Esophagus squamous epithelium (tissue), 5 donors: ENCODE measurements at regions not wholly inside any gene's neighbourhood (a gene's known extent, or its start where the extent isn't known, plus 50 kb on each side); places are given as distances from the start of the nearest gene placed in this dataset.
A peak's percentile ranks its signal among the peaks of the same experiment; 100 is the strongest.

ENCODE experiments used
- DNase-seq: peaks from one replicate; lab custom pipeline; 2025; lab: John Stamatoyannopoulos, UW
- H3K27ac ChIP-seq, 4 donors: fragments of 200-600 bp; sonication (generic); one replicate each; pipeline ENCODE4 v1.5.1; 2016 to 2019; ENCODE audit warnings: mild to moderate bottlenecking in 1 of 4
- H3K27me3 ChIP-seq, 4 donors: fragments of 200-600 bp; sonication (generic); 1 replicate in 3 of 4; 2 replicates in 1 of 4; pipeline versions ENCODE4 v1.5.1 to v1.6.0; 2017 to 2021; ENCODE audit warnings: antibody characterized with exemption in 1 of 4
- H3K36me3 ChIP-seq, 3 donors: fragments of 200-600 bp; sonication (generic); one replicate each; pipeline ENCODE4 v1.5.1; 2016 to 2019
- H3K4me1 ChIP-seq, 3 donors: fragments of 200-600 bp; sonication (generic); one replicate each; pipeline ENCODE4 v1.5.1; 2017 to 2019
- H3K4me3 ChIP-seq, 4 donors: fragments of 200-600 bp; sonication (generic); 1 replicate in 3 of 4; 2 replicates in 1 of 4; pipeline ENCODE4 v1.5.1; 2016 to 2019; ENCODE audit warnings: mild to moderate bottlenecking in 2 of 4, moderate library complexity in 1 of 4
- H3K9me3 ChIP-seq, 3 donors: fragments of 200-600 bp; sonication (generic); one replicate each; pipeline ENCODE4 v1.5.1; 2016 to 2019
- POLR2A ChIP-seq, 4 donors: fragments of 450-650 bp; IDR thresholded peaks; one replicate each; pipeline ENCODE4 v1.6.1; 2017; ENCODE audit warnings: antibody characterized with exemption in 4 of 4, mild to moderate bottlenecking in 4 of 4, moderate library complexity in 3 of 4
- WGBS, 2 donors: methylation state at CpG; one replicate each; pipeline ENCODE4 v1.1.5; 2018; 5-methylcytosine and 5-hydroxymethylcytosine counted together
- intact Hi-C: fragments of 100-400 bp; cut with DNase I; formaldehyde crosslinking; loops from one replicate; pipeline ENCODE4 v1.15.0; 2022
- TF ChIP-seq, protein P1 (sequence below), 6 experiments: fragments of 450-650 bp in 4 of 6; fragments of 200-600 bp in 2 of 6; sonication (generic) in 2 of 6; IDR thresholded peaks; one replicate each; pipeline ENCODE4 v1.5.1; 2016 to 2019; ENCODE audit warnings: antibody characterized with exemption in 6 of 6, mild to moderate bottlenecking in 4 of 6, moderate library complexity in 4 of 6
- donor health status: DM: yes; HTN: yes; CAD: no.

DNA sequence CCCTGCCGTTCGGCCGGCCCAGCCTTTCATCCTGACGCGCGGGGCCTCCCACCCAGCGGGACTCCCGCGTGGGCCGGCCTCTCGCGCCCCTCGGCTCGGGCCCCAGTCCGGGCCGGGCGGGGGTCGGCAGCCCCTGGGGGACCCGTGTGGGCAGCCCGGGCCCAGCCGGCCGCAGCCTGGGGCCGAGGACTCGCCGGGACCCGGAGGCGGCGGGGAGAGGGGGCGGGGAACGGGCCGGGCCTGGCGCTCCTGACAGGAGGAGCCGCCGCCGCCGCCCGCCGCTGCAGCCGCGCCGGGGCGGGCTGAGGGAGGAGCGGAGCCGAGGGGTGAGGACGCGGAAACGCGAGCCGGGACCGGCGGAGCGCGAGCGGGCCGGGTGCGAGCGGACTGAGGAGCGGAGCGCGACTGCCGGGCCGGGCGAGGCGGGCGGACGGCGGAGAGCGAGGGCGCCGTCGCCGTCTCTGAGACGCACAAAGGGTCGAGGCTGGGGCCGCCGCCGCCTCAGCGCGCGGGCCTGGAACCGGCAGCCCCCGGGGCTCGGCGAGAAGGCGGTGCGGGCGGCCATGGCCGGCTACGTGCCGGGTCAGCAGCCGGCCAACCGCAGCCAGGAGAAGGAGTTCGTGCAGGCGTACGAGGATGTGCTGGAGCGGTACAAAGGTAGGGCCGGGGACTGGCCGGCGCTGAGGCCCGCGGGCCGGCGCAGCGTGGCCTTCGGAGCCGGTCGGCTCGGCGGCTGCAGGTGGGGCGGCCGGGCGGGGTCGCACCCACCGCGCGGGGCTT is 79.1 kb downstream of the NDUFS5 start:
- WGBS, 2 donors: no CpG with 5 or more reads among the region's 116 CpGs
- H3K36me3 ChIP-seq: no peaks in the 10 kb centered on the region
- no peaks in the 10 kb centered on the region for H3K27me3 ChIP-seq
- TF ChIP-seq, protein P1, sequence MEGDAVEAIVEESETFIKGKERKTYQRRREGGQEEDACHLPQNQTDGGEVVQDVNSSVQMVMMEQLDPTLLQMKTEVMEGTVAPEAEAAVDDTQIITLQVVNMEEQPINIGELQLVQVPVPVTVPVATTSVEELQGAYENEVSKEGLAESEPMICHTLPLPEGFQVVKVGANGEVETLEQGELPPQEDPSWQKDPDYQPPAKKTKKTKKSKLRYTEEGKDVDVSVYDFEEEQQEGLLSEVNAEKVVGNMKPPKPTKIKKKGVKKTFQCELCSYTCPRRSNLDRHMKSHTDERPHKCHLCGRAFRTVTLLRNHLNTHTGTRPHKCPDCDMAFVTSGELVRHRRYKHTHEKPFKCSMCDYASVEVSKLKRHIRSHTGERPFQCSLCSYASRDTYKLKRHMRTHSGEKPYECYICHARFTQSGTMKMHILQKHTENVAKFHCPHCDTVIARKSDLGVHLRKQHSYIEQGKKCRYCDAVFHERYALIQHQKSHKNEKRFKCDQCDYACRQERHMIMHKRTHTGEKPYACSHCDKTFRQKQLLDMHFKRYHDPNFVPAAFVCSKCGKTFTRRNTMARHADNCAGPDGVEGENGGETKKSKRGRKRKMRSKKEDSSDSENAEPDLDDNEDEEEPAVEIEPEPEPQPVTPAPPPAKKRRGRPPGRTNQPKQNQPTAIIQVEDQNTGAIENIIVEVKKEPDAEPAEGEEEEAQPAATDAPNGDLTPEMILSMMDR (IDR thresholded peaks at IDR 0.05): no peak
- peak in 2 of 4 donors; percentile 78 to 88 for TF ChIP-seq POLR2A (IDR thresholded peaks at IDR 0.05)
- peaks cover 34 to 74% (median 43%) of the 10 kb centered on the region in 3 donors for H3K4me1 ChIP-seq
- peak overlapping the region; percentile 94 to 97 (median 96) for H3K27ac ChIP-seq
- no peak for DNase-seq
- H3K9me3 ChIP-seq: no peaks in the 10 kb centered on the region
- H3K4me3 ChIP-seq: peak overlapping the region; percentile 81 to 99 (median 96)
- intact Hi-C loops: loop anchor here (5.0 kb wide), 1 partner anchor 87 kb away; no protein-coding TSS in a partner anchor

DNA sequence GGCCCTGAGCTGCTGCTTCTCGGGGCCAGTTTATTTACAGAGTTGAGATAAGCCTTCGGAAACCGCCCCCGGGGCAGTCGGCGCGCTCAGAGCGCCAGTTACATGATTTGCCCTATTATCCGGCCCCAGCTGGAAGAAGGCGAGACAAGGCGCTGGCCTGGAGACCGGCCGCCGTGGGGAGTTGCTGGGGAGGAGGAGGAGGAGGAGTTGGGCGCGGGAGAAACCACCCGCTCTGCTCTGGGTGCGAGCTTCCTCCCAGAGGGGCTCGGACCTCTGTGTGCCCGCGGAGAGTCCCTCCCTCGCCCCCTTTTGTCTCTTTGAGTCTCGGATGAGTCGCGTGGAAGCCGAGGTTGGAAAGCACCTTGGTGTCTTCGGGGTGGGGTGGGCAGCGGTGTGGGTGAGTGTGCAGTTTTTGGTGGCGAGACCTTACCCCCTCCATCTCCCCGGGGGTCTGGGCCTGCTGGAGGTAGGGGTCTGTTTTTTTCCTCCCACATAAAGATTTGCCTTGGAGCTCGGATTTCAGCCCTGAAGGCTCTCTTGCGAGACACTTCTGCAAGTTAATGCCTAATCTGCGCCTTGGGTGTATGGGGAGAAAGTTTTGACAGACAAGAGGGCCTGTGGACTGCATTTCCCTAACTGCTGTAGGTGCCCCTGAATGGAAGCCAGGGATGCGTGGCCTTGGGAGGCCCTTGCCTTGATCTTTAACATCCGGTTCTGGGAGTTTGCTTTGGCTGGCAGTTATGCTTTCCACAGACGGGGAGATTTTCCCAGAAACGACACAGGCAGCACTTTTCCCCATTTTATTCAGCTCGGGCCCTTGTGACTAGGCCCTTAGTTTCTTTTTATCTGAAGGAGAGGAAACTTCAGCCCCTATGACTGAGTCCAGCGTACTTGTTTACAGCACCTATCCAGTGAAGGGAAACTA is 80.0 kb downstream of the NDUFS5 start:
- peak overlapping the region; percentile 94 to 97 (median 96) for H3K27ac ChIP-seq
- DNase-seq: no peak
- no peaks in the 10 kb centered on the region for H3K36me3 ChIP-seq
- H3K9me3 ChIP-seq: no peaks in the 10 kb centered on the region
- WGBS, 2 donors: 6 to 16% methylated on average over 15 to 22 of the region's 39 CpGs
- peaks cover 34 to 83% (median 52%) of the 10 kb centered on the region in 3 donors for H3K4me1 ChIP-seq
- intact Hi-C loops: loop anchor here (5.0 kb wide), 1 partner anchor 86 kb away; no protein-coding TSS in a partner anchor
- H3K27me3 ChIP-seq: no peaks in the 10 kb centered on the region
- TF ChIP-seq, protein P1 (IDR thresholded peaks at IDR 0.05): no peak
- TF ChIP-seq POLR2A (IDR thresholded peaks at IDR 0.05): no peak
- peak overlapping the region; percentile 81 to 99 (median 96) for H3K4me3 ChIP-seq

DNA sequence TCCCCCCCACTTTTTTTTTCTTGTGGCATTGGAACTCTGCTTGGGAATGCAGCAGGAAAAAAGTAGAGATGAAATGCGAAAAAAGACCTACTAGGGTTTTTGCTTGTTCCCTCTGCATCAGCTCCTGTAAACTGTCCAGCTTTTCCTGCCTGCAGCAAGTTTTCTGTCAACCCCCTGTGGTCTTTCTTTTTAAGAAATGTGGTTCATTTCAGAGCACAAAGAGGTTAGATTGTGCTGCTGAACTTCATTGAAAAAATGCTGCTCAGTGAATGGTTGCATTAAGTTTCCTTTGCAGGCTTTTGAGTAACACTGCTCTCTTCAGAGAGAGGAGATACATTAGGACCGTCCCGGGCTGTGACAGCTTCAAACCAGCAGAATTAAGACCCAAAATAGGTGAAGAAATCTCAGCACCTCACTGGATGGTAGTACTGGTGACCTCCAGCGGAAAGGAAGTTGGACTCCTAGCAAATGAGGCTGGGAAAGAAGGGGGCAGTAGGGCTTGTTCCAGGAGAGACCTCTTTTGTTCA is 80.7 kb downstream of the NDUFS5 start:
- WGBS, 2 donors: 20 to 27% methylated on average over 2 to 4 of the region's 4 CpGs

DNA sequence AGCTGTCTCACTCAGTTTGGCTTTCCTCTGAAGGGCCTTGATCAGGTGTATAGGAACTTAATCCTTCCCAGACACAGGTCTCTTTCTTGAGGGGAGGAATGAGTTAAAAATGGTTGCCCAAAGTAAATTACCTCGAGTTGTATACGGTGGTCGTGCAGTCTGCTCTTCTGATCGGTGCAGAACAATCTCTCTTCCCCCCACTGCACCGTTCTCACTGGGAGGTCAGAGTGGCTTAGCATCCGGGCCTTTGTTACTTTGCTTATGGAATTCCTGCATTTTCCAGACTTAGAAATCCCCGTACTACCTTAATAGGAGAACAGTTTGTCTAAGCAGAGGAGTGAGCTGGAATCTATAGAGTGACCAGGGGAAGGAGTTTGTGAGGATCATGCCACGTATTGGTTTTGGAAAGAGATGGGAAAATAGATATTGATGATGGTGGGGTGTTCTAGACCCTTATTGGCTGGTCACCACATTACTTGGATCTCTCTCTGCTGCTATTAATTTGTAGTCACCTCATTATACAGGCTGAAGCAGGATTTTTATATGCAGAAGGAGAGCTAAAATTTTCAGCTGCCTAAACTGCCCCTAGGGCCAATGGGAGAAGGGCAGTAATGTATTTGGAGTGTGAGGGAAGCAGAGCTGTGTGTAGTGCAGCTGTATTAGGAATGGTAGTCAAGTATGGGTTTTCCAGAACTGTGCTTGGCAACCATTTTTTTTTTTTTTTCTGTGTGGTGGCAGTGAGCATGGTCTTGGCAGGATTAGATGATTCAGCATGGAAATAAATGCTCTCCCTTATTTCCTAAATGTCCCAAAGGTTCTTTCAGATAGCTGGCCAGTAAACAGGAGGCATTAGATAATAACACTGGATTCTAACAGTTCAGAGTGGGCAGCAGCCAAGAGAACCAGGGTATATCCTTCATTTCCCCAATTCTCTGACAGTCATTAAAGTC is 81.5 kb downstream of the NDUFS5 start:
- Histone ChIP-seq H3K36me3 (no peaks in the 10 kb centered on the region), H3K27ac (peak overlapping the region; percentile 94 to 97 (median 96)), H3K9me3 (no peaks in the 10 kb centered on the region), H3K27me3 (no peaks in the 10 kb centered on the region), H3K4me3 (peak overlapping the region in 3 of 4 donors; percentile 81 to 99 (median 95)), H3K4me1 (peaks cover 34 to 92% (median 60%) of the 10 kb centered on the region in 3 donors)
- DNase-seq: no peak
- 24 to 30% methylated on average over 8 of the region's 8 CpGs for WGBS, 2 donors
- intact Hi-C loops: loop anchor here (5.0 kb wide), 1 partner anchor 85 kb away; no protein-coding TSS in a partner anchor
- TF ChIP-seq, protein P1 (IDR thresholded peaks at IDR 0.05): no peak
- no peak for TF ChIP-seq POLR2A (IDR thresholded peaks at IDR 0.05)

More for the DNA sequence above, 80.7 kb downstream of the NDUFS5 start:
- Histone ChIP-seq H3K4me1 (peaks cover 34 to 90% (median 53%) of the 10 kb centered on the region in 3 donors), H3K36me3 (no peaks in the 10 kb centered on the region), H3K4me3 (peak overlapping the region; percentile 81 to 99 (median 96)), H3K27ac (peak overlapping the region; percentile 94 to 97 (median 96)), H3K9me3 (no peaks in the 10 kb centered on the region), H3K27me3 (no peaks in the 10 kb centered on the region)
- no peak for DNase-seq
- intact Hi-C loops: loop anchor here (5.0 kb wide), 1 partner anchor 85 kb away; no protein-coding TSS in a partner anchor
- TF ChIP-seq, protein P1 (IDR thresholded peaks at IDR 0.05): no peak
- no peak for TF ChIP-seq POLR2A (IDR thresholded peaks at IDR 0.05)
